NCI-H1436 (cell line): ENCODE measurements at regions not wholly inside any gene's neighbourhood (a gene's known extent, or its start where the extent isn't known, plus 50 kb on each side); places are given as distances from the start of the nearest gene placed in this dataset.

ENCODE experiments used
- DNase-seq: peaks from one replicate; lab custom pipeline; 2025; lab: John Stamatoyannopoulos, UW

DNA sequence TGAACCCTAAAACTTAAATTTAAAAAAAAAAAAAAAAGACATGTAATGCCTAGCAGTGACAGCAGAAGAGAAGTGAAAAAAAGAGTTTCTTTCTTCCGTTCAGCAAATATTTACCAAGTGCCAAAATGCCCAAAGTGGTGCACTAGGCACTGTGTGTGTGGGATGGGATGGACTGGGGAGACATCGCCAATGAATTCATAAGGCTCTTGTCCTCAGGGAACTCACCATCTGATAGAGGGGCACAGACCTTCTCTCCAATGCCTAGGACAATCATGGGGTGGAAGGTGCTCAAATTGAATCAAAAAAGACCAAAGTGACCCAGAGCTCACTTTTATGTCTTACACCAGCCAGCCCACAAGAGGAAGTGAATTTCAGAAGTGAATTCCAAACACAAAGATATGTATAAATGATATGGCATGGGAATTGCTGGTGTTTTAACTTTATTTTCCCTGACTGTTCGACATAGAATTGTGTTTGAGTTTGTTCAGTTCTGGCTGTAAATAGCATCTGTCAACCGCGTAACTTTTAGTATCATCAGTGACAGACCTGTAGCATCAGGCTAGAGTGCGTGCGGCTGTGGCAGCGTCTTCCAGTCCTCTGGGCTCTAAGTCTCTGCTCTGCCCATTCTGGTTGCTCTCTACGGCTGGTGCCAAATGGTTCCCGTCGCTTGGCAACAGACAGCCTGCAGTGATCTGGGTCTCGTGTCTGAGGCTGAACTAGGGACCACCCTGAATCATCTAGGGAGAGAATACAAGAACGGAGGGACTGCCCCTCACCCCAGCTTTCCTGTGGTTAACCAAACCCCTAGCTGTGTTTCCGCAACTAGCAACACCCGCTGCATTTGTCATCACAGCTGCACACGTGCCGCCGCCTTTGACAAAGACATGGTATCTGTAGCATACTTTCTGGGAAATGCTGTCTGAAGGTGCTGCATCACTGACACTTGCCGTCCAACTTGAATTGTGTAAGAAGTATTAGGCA lies 154.0 kb upstream of the THBS1 start:
- no peak for DNase-seq

DNA sequence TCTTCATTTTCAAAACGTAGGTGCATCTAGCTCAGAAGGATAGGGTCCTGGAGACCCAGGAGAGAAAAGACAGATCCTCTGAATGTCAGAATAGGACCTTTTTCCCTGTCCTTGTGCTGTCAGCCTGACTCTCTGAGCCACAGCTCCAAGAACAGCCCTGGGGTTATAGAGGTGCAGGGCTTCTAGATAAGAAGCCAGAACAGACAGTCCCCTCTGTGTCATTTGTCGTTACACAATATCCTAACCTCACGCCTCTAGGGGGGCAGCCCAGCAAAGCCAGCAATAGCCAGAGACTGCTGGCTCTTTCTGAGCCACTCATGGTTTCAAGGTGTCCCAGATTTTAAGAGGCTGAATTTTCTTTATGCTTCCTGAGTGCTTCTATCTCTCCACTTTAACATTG lies 153.2 kb upstream of the THBS1 start:
- no peak for DNase-seq

DNA sequence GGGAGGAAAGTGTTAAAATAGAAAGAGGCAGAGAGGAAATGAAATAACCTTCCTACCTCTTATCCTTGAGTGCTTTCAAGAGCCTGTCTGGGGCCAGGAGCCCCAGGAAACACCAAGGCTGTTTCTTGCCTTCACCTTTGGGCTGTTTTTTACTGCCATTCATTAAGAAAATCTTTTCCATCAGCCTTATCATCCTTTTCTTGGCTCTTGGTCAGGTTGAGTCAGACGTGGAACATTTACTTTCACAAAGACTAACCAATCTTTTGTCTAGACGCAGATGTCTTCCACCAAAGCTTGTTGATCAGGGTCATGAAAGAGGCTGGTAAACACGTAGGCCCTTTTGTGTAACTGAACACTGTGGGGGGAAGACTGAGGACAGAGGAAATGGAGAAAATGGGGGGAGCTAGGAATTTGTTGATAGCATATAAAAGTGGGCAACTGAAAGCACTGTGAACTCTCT lies 151.0 kb upstream of the THBS1 start:
- no peak for DNase-seq

DNA sequence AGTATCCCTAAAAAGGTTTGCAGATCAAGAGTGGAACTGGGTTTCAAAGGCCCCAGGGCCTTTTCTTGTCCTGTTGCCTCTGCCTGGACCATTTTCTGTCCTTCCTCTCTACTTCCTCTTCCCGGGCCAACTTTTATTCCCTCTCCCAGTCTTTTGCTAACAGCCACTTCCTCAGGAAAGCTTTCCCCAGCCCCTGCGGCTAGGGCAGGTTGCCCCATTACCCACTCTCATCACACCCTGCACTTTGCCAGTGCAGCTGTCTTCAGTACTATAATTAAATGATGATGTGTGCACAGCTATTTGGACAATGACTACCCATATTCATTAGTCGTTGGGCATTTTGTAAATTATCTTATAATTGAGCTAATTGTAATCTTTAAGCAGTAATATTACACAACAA lies 150.5 kb upstream of the THBS1 start:
- DNase-seq = no peak

DNA sequence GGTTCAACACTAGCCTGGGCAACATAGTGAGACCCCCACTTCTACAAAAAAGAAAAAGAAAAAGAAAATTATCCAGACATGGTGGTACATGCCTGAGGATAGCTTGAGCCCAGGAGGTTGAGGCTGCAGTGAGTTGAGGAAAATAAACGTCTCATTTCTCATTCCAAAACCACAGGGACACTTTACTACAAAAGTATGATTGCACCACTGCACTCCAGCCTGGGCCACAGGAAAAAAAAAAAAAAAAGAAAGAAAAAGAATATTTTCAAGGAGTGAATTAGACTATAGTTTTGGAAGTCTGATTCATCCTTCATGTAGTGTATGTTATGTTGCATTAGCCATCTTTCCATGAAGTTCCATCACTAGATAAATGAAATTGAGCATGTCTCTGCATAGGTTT lies 149.5 kb upstream of the THBS1 start:
- no peak for DNase-seq

DNA sequence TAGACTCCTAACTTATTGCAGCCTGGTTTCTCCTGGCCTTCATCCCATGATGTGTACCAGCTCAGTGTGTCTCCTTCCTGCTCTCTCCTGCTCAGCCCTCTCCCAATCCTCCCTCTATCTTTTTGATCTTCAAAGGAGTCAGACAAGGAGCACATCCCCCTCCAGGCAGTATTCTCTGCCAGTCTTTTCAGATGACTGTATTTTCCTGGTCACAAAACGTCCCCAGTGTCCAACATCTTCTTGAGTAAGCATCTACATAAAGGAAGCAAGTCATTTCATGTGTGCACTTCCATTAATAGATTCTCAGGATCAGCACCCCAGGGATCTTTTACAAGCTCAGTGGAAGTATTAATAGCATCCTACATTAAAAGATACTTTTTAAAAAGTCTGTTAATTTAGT lies 148.9 kb upstream of the THBS1 start:
- DNase-seq = no peak

DNA sequence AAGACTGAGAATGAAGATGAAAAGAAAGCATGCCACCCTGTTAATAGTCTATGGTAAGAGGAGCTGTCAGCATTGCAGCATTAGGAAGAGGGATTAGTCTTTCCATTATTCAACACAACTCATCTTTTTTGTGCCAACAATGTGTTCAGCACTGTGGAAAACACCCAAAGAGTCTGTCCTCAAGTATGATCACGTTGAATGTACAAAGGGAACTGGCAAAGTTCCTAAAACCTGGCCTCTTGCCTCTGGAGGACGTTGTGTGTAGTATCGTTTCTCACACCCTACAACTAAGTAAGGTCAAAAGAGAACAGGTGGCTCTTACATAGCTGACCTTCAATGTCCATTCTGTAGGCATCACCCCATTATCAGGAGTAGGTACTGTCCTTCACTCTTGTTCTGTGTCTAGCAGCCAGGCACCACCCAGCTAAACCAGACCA lies 147.9 kb upstream of the THBS1 start:
- no peak for DNase-seq

DNA sequence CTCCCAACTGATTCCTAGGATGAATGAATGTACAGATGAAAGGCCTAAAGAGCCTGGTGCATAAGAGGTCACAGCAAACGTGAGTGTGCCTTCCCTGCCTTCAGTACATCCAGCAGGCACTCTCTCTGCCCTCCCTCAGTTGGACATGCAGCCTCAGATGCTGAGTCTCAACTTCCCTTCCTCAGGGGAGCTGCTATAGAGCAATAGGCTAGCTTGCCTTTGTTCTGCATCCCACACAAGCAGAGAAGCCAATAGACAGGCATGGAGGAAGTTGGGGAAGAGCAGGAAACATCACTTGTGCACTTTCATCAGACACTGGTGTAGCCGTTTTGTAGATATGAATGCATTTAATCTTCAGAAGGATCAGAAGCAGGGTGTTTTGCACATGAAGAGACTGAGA lies 147.5 kb upstream of the THBS1 start:
- no peak for DNase-seq

DNA sequence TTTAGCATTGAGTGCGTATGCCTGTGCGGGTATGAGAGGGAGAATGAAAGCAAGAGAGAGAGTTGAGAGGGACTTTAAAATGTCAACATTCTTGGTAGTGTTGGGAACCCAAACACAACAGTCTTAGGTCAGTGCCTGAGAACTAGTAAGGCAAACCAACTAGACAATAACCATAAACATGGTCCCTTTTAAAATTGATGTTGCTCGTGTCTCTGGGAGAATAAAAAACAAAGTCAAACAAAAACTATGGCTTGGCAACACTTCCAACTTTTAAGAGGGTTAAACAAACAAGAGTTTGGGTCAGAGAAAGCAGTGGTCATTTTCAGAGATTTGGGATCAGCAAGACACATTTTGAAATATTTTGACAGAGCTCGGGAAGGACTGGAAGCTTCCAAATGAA lies 146.7 kb upstream of the THBS1 start:
- no peak for DNase-seq

DNA sequence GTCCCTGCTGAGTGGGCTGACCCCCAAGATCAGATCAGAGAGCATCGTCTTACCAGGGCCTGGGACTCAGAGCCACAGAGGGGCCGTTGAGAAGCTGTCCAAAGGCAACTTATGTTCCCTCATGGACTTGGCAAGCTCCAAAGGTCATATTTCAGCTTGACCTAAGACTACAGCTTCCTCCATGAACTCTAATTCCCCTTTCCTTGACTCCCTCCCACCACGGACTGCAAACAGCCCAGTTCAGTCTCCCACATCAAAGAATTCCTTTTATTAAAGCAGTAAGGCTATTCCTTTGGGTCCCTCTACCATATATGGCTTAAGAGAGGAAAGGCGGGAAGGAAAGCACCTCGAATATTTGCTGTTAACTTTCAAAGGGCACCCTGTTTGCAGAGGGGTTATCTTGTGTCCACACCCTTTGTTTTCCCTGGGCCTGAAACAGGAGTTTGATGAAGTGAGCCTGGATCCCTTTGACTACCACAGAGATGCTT lies 146.1 kb upstream of the THBS1 start:
- no peak for DNase-seq

DNA sequence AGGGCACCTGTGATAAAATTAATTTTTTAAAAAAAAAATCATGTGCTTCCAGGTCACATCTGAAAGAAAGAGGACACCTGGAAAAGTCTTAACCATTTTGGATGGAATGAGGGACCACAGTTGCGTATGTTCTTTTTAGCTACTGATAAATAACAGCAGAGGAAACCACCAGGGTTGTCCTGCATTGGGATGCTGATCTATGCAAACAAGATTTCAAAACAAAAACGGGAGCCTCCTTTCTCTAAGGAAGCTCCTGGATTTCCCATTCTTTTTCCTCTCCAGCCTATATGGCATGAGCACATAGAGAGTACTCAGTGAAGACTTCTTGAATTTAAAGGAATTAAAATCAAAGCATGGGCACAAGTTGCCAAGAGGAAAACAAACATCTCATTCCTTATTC lies 145.6 kb upstream of the THBS1 start:
- DNase-seq = no peak

DNA sequence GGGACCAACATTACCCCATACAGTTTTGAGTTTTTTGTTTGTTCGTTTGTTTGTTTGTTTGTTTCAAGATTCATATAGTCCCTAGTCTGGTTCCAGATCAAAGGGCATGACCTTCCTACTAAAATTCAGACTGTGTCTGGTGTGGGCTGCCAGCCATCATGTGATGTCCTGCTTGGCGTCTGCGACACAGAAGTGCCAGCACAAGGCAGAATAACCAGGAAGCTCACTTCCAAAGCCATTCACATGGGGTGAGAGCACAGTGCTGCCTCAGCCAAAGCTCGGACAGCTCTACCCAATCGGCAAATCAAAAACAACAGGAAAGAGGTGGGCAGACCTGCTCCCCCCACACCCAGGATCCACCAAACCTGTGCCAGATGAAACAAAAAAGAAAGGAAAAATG lies 142.6 kb upstream of the THBS1 start:
- no peak for DNase-seq

DNA sequence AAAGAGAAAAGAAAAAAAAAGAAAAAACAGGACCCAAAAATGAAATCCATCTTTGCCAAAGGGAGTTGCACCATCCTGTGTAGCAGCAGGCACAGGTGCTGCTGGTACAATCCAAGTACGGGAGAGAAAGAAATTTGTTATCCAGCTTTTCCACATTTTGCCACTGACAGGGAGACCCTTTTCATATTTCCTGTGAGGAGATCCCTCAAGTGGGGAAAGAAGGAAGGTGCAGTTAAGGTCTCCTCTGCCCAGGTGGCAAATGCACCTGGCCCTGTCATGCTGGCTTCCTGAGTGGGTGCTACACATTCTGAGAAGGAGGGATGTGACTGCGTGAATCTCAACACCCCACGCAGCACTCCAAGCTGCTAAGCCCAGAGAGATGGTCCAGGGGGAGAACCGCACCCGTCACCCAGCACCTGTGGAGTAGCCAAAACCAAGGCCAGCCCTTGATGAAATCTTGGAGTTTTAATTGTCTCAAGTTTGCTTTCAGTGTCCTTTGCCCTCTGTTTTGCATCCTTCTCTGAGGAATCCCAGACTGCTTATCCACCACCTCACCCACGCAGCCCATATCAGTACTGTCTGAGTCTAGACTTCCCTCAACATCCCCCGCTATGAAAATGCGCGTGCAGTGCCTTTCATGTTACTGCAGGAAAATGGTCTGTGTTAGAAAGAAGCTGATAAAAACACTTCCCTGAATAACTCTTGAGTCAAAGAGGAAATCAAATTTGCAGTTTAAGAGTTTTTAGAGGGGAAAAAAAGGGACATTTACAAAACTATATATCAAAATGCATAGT lies 141.9 kb upstream of the THBS1 start:
- DNase-seq = no peak

DNA sequence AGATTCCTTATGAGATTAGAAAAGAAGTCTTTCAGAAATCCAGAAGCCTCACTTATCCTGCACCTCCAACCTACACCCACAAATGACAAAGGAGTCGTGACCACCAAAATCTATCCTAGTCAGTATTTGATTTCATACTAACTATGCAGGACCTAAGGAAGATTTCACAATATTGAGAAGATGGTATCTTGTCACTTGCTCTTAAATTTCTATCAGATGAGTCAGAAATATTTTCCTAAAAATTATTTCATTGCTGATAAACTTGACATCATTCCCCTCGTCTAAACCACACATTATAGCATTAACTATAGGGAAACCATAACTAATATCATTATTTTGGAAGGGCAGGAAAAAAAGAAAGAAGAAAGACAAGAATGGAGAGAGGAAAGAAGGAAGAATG lies 138.0 kb upstream of the THBS1 start:
- no peak for DNase-seq

DNA sequence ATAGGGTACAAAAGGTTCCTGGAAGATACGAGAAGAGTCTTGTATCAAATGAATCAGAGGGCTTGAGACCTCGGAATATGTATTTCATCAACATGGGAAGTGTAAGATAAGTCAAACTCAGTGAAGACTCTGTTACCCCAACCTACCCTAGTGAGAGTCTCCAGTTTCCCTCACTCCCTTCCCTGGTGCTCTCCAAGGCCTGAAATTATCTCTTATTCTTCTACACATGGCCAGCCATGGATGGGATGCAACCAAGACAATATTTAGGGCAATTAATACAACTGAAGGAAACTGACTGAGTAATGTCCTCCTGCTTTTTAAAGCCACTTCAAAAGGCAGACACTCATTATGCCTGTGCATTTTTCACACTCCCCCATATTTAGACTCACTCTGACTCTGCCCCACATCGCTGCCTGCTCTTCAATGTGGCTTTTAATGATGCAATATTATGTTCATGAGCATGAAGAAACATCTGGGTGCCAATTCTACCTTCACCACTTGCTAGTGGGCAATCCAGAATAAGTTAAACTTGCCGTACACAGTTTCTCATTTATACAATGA lies 137.1 kb upstream of the THBS1 start:
- DNase-seq = no peak

DNA sequence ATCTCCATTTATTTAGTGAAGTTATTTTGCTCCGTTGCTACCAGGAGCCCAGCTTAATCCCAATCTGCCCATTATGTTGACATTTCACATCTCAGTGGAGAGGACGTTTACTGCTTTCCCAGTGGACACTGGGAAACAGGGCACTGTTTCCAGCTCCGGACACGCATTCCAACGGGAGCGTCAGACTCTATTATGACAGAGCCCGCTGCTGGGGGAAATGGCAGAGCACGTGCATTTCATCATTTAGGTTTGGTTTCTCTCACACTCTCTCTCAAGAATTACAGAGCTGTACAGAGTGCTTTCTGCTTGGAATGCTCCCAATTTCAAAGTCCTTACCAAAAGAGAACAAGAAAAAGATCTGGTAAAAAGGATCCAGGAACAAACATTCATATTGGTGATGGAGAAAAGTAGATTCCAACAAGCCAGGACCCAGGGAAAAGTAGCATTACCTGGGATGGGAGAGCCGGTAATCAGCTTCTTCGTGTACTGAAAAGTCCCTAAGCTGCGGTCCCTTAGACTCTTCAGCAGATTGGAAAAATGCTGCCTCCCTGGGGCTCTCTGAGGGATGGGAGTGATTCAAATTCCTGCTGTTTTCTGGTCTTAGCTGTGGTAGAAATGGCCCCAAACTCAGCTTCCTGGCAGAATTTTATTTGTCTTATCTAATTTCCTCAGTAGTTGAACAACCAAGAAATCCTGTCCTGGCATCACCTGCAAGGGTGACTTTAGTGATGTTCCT lies 136.0 kb upstream of the THBS1 start:
- DNase-seq = no peak

DNA sequence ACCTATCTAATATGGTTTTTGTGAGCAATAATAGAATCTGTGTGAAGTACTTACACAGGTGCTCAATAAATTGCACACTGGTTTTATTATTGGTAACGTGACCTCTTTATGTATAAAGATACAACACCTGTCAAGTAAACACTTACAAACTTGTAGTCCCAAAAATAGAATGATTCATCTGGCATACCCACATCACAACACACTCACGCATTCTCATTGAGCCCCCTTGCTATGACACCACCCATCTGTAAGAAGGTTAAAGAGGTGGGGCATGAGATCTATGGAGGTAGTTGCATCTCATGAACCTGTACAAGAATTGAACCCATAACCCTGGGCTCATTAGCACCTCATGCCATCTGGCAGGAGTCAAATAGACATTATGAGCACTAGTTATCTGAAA lies 134.9 kb upstream of the THBS1 start:
- DNase-seq = no peak

DNA sequence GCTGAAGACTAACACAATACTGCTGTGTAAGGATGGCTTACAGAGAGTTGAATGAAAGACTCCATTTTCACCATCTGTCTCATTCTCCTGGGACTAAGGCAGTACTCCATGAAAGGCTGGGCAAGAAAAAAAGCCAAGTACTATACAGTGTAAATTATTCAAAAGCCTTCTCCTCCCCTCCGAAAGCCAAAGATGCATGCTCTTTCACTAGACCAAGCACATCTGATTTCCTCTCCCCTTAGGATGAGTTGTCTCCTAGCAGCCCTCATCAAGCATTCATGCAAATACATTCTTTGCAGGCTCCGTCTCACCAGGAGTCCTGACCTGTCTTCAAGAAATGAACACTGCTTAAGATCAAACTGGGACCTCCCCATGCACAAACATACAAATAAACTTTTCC lies 133.5 kb upstream of the THBS1 start:
- DNase-seq = no peak

DNA sequence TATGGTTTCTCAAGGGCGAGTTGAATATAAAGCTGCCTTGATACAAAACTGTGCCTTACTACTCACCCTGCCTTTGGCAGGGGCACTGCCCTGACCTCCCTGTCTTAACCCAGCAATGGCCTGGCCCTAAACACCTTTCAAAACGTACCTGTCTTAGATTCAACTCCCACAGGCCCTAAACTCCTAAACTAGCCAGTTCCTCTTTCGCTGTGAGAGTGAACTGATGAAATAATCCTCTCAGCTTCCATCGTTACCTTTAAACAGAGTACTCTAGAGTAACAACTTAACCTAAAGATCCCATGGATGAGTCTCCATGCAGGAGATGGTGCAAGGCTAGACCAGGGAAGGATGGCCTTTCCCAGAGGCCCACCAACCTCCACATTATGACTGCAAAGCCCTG lies 133.0 kb upstream of the THBS1 start:
- DNase-seq = no peak

DNA sequence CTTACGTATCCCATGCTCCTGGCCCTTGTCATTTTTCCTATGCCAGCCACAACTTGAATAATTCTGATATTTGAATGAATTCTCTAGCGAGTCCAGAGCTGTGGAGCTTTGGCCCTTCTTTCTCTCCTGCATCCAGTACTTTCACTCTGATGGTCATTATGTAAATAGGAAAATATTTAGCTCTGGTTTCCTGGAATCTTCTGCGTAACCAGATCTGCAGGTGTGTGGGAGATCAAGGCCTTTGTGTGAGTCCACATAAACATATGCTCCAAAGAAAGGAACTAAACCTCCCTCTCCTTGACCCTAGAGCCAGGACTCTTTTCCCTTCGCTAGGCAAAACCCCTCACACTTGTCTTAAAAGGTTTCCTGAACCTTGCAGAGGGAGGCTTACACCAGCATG lies 132.5 kb upstream of the THBS1 start:
- DNase-seq = no peak

DNA sequence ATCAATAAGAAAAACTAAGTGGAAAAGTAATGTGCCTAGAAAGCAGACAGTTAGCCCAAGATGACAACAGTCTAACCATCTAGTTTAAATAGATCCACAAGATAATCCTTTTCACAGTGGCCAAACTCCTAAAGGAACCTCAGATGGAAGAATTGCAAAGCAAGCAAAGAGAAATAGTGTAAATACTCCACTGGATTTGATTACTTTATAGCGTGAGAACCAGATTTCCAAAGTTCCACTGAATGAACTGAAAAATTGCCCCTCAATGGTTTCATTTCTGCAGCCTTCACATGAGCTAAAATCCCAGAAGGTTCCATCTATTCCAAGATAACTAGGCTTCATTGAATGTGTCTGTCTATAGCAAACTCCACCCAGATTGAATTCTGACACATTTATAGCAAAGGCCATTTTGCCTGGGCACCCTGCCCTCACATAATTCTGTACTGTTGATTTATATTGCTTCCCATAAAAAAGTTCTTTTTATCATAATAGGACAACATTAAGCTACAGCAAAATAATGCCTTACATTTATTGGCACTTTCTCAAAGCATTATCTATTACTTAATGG lies 129.7 kb upstream of the THBS1 start:
- no peak for DNase-seq

DNA sequence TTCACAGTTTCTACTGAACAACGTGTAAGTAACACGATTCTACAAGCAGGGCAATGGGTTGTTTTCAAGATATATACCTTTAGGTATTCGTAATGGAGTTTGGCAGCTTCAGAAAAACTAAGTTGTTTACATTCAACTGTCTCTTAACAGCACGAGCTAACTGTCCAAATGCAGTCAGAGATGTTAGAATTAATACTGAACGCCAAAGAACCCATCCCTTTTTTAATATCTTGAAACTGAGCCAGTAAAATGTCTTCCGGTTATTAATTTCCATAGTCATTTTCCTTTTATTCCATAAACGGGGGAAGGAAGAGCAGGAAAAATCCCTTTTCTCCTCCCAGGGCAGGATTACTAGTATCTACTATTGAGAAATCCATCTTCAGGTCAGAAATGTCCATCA lies 129.0 kb upstream of the THBS1 start:
- DNase-seq = no peak
